ENCODE measurements at regions not wholly inside any gene's neighbourhood (a gene's known extent, or its start where the extent isn't known, plus 50 kb on each side); places are given as distances from the start of the nearest gene placed in this dataset.
A peak's percentile ranks its signal among the peaks of the same experiment; 100 is the strongest.

DNA sequence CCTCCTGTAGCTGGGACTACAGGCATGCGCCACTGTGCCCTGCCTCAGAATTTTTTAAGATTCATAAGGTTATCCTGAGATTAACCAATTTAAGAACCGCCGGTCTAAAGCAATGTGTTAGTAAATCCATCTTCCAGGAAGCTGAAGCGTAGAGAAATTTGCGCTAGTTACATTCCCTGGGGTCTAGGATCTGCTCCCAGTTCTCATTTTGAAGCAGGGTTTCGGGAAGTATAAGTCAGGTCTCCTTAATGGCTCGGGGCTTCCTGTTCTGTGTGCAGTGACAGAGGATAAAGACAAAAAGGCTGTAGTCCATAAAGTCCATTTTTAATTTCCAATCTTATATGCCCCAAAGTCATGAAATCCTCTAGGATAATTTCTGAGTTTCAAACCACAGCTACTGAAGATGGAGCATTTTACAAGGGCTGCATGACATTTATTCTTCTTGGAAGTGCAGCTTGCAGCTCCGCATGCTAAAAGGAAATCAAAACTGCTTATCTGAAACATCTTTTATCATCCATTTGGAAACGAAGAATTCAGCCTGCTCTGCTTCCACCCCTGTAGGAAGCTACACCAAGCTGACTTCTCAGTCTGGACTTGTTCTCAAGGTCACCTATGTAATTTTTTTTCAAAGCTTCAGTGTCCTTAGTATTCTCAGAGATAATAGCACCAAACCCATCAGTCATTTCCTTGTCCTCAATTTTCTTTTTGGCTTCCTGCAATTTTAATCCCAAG is 326.1 kb downstream of the PRL start:
- no peak for DNase-seq (ENCODE audit: low read depth in 1 of 2, low spot score in 2 of 2)
- H3K36me3 ChIP-seq, result no peaks in the 10 kb centered on the region
- no peak overlapping the region for H3K27ac ChIP-seq
- H3K4me1 ChIP-seq (replicated peaks), result no peaks in the 10 kb centered on the region
- H3K4me3 ChIP-seq, result no peak overlapping the region
- no peaks in the 10 kb centered on the region for H3K27me3 ChIP-seq (replicated peaks)
- no peaks in the 10 kb centered on the region for H3K9me3 ChIP-seq (replicated peaks)

DNA sequence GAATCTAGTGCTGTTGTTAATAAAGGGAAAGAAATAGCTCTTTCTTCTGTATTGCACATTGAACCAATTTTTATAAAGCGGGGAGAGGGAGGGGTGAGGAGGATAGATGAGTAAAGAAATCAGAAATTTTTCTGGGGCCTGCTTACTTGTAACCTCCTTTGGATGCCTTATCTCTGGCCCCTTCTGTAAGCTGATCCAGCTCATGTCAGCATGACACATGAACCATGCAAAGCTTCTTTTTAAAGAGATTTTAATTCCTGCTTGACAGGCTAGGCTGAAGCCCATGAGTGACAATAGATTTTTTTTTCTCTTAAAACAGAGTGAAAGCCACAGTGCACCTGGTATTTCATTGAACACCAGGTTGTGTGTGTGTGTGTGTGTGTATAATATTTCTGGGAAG is 325.3 kb downstream of the PRL start:
- no peak overlapping the region for H3K27ac ChIP-seq
- no peak overlapping the region for H3K4me3 ChIP-seq
- no peaks in the 10 kb centered on the region for H3K36me3 ChIP-seq
- H3K9me3 ChIP-seq (replicated peaks), result no peaks in the 10 kb centered on the region
- no peaks in the 10 kb centered on the region for H3K4me1 ChIP-seq (replicated peaks)
- H3K27me3 ChIP-seq (replicated peaks), result no peaks in the 10 kb centered on the region
- no peak for DNase-seq (ENCODE audit: low read depth in 1 of 2, low spot score in 2 of 2)

DNA sequence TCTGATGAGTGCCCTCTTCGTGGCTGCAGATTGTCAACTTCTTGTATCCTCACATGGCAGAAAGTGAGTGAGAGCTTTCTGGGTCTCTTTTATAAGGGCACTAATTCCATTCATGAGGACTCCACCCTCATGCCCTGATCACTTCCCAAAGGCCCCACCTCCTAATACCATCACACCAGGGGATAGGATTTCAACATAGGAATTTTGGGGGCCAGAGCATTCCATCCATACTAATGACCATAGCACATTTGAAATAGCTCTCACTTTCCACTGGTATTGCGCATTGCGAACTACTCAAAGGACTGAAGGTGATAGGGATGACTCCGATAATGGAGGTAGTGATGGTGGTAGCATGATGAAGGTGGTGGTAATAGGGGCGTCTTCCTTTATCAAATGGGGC is 324.3 kb downstream of the PRL start:
- DNase-seq (ENCODE audit: low read depth in 1 of 2, low spot score in 2 of 2), result no peak
- Histone ChIP-seq H3K4me3 (no peak overlapping the region), H3K36me3 (no peaks in the 10 kb centered on the region), H3K27ac (no peak overlapping the region), H3K9me3 (replicated peaks) (no peaks in the 10 kb centered on the region), H3K4me1 (replicated peaks) (no peaks in the 10 kb centered on the region), H3K27me3 (replicated peaks) (no peaks in the 10 kb centered on the region)

DNA sequence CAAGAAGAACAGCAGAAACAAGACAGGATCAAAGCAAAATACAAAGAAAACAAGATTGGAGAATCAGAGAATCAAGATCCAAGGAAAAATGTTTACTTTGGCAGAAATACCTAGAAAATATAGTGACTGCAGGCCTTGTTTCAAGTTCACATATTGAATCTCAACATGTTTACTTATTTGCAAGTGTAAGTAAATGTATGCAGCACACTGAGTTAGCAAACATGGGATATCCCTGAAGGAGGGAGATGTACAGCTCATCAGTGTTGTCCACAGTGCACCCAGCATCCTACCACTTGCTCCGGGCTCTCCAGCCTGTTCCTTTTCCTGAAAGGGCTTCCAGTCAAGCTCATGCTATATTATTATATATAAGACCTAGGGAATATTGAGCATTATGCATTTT is 319.5 kb downstream of the PRL start:
- H3K27me3 ChIP-seq (replicated peaks), result no peaks in the 10 kb centered on the region
- no peaks in the 10 kb centered on the region for H3K36me3 ChIP-seq
- no peak for DNase-seq (ENCODE audit: low read depth in 1 of 2, low spot score in 2 of 2)
- no peak overlapping the region for H3K27ac ChIP-seq
- no peaks in the 10 kb centered on the region for H3K4me1 ChIP-seq (replicated peaks)
- no peaks in the 10 kb centered on the region for H3K9me3 ChIP-seq (replicated peaks)
- H3K4me3 ChIP-seq, result no peak overlapping the region

DNA sequence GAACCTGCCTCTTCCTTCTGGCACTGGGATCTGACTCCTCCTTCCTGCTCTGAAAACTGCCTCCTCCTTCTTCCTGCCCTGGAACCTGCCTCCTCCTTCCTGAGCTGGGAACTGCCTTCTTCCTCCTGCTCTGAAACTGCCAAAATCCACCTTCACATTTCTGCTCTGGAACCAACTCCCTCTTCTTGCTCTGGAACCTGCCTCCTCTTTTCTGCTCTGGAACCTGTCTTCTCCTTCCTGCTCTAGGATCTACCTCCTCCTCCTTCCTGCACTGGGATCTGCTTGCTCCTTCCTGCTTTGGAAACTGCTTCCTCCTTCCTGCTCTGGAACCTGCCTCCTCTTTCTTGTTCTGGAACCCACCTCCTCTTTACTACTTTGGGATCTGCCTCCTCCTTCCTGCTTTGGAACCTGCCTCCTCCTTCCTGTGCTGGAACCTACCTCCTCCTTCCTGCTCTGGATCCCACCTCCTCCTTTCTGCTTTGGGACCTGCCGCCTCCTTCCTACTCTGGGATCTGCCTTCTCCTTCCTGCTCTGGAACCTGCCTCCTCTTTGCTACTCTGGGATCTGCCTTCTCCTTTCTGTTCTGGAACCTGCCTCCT is 315.5 kb downstream of the PRL start:
- Histone ChIP-seq H3K4me3 (no peak overlapping the region), H3K9me3 (replicated peaks) (no peaks in the 10 kb centered on the region), H3K36me3 (no peaks in the 10 kb centered on the region), H3K27ac (no peak overlapping the region), H3K4me1 (replicated peaks) (peaks cover under 1% of the 10 kb centered on the region; the same call in 1 of the 2 replicates), H3K27me3 (replicated peaks) (no peaks in the 10 kb centered on the region)
- DNase-seq (ENCODE audit: low read depth in 1 of 2, low spot score in 2 of 2), result no peak

DNA sequence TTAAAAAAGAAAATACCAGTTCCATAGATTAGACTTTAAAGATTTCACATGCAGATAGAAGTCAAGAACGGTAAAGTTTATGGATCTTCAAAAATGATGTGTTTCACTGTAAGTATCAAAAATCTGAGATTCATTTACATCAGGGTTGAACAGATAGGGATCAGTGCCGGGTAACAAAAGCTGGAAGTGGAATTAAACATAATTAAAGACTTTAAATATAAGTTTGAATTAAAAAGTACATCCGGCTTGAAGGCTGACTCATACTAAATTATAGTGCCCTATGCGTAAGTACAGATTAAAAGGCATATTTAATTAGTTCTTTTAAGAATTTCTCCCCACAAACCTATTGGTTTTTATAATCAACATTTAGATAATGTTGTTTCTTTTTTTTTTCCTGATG is 312.7 kb downstream of the PRL start:
- peaks cover 18% of the 10 kb centered on the region for H3K4me1 ChIP-seq (replicated peaks)
- DNase-seq (ENCODE audit: low read depth in 1 of 2, low spot score in 2 of 2), result no peak
- H3K27ac ChIP-seq, result no peak overlapping the region
- no peaks in the 10 kb centered on the region for H3K9me3 ChIP-seq (replicated peaks)
- H3K36me3 ChIP-seq, result no peaks in the 10 kb centered on the region
- H3K27me3 ChIP-seq (replicated peaks), result no peaks in the 10 kb centered on the region
- no peak overlapping the region for H3K4me3 ChIP-seq

DNA sequence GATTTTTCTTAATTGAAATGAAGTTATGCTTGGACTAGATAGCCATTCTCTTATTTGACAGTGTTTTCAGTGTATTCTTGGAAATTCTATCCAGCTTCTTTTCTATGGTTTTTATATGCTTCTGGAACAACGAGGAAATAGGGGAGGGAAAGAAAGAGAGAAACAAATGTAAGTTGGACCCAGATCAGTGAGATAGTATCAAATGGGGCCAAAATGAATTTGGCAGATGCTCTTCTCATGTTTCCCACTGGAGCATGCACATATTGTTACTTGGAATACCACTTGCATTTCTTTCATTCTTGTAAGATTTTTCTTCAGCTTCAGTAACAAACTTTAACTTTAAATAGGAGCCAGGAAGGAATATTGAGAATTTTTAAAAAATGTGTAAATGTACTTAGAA is 312.3 kb downstream of the PRL start:
- Histone ChIP-seq H3K9me3 (replicated peaks) (no peaks in the 10 kb centered on the region), H3K27me3 (replicated peaks) (no peaks in the 10 kb centered on the region), H3K27ac (no peak overlapping the region), H3K4me3 (no peak overlapping the region), H3K36me3 (no peaks in the 10 kb centered on the region), H3K4me1 (replicated peaks) (peaks cover 18% of the 10 kb centered on the region)
- no peak for DNase-seq (ENCODE audit: low read depth in 1 of 2, low spot score in 2 of 2)

DNA sequence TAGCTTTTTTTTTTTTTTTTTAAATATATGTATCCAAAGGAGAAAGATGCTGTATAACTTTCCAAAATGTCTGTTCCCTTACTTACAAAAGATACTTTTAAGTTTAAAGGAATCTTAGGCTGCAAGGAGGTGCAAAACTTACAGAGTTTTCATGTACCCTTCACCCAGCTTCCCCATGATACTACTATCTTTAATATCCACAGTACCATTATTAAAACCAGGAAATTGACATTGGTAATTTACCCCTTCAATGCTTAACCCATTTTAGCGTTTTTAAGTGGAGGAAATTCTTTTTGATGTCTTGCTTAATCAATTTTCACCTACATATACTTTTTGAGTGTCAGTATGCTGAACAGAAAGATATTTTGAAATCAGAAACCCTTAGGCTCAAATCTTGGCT is 310.9 kb downstream of the PRL start:
- Histone ChIP-seq H3K9me3 (replicated peaks) (no peaks in the 10 kb centered on the region), H3K27me3 (replicated peaks) (no peaks in the 10 kb centered on the region), H3K36me3 (no peaks in the 10 kb centered on the region), H3K4me1 (replicated peaks) (peaks cover 18% of the 10 kb centered on the region), H3K27ac (no peak overlapping the region), H3K4me3 (no peak overlapping the region)
- no peak for DNase-seq (ENCODE audit: low read depth in 1 of 2, low spot score in 2 of 2)

DNA sequence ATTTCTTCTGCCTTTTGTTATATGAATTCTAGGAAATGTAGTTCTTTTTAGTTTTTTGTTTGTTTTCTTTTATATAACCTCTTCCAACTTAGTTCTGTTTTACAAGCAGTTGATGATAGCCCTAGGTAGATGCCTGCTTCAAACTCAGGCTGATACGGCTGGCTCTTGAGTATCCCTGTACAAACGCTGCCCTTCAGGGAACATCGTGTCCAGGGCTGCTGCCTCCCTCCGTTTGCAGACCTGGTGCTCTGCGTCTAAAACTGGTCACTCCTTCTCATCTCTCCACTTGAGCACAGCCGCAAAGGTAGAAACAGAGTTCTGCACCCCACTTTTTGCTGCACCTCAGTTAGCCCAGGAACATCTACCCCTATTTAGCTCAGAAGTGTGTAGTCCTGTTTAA is 310.1 kb downstream of the PRL start:
- no peak for DNase-seq (ENCODE audit: low read depth in 1 of 2, low spot score in 2 of 2)
- Histone ChIP-seq H3K27me3 (replicated peaks) (no peaks in the 10 kb centered on the region), H3K9me3 (replicated peaks) (no peaks in the 10 kb centered on the region), H3K36me3 (no peaks in the 10 kb centered on the region), H3K27ac (peak overlapping the region; percentile 68), H3K4me3 (no peak overlapping the region), H3K4me1 (replicated peaks) (peaks cover 20% of the 10 kb centered on the region)

DNA sequence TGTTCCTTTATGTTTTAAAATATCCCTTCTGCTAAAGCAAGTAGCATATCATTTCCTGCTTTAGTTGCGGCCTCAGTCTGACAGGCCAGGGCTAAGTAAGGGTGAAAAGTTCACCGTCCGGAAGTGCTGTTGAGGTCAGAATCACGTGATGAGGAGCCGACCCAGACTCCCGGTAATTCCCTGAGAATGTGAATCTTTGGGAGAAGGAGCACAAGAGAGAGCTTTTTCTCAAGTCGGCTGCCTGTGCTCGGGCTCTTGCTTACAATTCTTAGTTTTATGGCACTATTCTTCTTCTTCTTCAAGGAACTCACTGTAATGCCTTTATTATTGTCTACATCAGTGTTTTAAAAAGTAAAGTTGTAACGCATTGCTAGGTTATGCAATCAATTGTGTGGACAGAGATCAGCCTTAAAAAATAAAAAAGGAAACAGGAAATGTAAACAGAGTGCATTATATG is 309.3 kb downstream of the PRL start:
- H3K27me3 ChIP-seq (replicated peaks), result no peaks in the 10 kb centered on the region
- H3K36me3 ChIP-seq, result no peaks in the 10 kb centered on the region
- DNase-seq (ENCODE audit: low read depth in 1 of 2, low spot score in 2 of 2), result peak; percentile 86 to 87
- H3K4me3 ChIP-seq, result no peak overlapping the region
- H3K27ac ChIP-seq, result peak overlapping the region; percentile 68
- H3K4me1 ChIP-seq (replicated peaks), result peaks cover 28% of the 10 kb centered on the region
- H3K9me3 ChIP-seq (replicated peaks), result no peaks in the 10 kb centered on the region

DNA sequence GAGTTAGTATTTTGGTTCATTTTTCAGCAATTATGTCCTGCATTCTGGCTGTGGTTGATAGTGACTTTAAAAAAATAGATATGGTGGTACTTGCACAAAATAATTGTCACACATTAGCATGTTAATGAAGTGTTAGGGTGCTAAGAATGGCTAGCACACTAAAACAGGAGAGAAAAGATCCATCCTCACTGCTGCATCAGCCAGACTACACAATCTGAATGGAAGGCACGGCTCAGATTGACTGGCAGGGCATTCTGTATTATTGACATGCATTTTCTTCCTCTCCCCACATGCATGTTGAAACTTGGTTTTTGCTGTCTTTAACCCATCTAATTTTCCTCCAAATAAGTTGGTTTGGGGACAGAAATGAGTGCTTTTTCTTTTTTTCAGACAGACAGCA is 306.3 kb downstream of the PRL start:
- Histone ChIP-seq H3K27me3 (replicated peaks) (no peaks in the 10 kb centered on the region), H3K27ac (no peak overlapping the region), H3K9me3 (replicated peaks) (no peaks in the 10 kb centered on the region), H3K4me3 (no peak overlapping the region), H3K4me1 (replicated peaks) (peaks cover 31% of the 10 kb centered on the region), H3K36me3 (no peaks in the 10 kb centered on the region)
- DNase-seq (ENCODE audit: low read depth in 1 of 2, low spot score in 2 of 2), result no peak

DNA sequence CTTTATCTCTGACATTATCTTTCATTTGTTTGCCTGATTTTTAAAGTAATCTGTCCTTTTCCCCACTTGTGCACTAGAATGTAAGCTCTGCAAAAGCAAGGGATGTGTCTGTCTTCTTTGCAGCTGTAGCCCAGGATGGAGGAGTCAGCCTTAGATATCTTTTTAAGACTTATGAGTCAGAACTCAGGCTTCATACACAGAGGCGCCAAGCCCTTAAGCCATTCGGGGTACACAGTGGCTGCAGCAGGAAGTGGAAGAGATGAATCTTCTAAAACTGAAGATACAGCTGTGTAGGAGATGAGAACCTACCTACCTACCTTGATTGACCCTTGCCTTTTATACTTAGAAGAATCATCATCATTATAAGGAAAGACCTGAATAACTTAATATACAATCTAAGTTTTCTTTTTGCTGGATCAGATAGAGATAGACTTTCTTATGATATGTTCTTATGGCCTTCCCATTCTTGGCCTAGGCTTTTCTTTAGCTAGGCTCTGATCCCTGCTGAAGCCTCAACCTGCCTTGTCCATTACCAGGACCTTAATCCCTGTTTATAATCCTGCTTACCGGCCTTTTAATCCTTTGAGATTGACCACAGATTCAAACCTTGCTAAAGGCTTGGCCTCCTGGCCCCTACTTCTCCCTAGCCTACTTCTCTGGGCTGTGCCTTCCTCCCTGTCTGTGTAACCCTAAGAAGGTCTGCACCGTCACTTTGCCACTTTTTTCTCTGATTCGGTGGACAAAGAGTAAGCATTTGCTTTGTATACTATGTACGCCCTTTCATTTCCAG is 304.5 kb downstream of the PRL start:
- peak; percentile 42 to 48 for DNase-seq (ENCODE audit: low read depth in 1 of 2, low spot score in 2 of 2)
- H3K4me3 ChIP-seq, result no peak overlapping the region
- peak overlapping the region; percentile 37 for H3K27ac ChIP-seq
- no peaks in the 10 kb centered on the region for H3K36me3 ChIP-seq
- no peaks in the 10 kb centered on the region for H3K27me3 ChIP-seq (replicated peaks)
- no peaks in the 10 kb centered on the region for H3K9me3 ChIP-seq (replicated peaks)
- H3K4me1 ChIP-seq (replicated peaks), result peaks cover 24% of the 10 kb centered on the region

DNA sequence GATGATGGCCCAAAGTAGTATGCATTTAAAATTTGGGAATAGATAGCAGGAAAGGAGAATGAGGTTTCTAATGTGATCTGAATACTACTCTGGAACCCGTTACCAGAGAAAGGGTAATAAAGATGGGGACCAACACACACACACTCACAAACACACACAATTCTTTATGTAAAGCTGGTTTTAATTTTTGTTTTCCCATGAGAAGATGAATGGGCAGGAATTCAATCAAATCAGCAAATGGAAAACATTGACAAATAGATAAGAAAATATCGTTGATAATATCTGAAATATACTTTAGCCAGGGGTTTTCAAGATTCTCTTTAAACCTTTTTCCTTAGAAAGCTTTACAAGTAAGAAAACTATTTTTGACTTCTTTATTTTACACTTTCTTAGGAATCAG is 303.0 kb downstream of the PRL start:
- Histone ChIP-seq H3K27ac (no peak overlapping the region), H3K27me3 (replicated peaks) (no peaks in the 10 kb centered on the region), H3K4me3 (no peak overlapping the region), H3K9me3 (replicated peaks) (no peaks in the 10 kb centered on the region), H3K4me1 (replicated peaks) (peaks cover 30% of the 10 kb centered on the region), H3K36me3 (no peaks in the 10 kb centered on the region)
- DNase-seq (ENCODE audit: low read depth in 1 of 2, low spot score in 2 of 2), result no peak

DNA sequence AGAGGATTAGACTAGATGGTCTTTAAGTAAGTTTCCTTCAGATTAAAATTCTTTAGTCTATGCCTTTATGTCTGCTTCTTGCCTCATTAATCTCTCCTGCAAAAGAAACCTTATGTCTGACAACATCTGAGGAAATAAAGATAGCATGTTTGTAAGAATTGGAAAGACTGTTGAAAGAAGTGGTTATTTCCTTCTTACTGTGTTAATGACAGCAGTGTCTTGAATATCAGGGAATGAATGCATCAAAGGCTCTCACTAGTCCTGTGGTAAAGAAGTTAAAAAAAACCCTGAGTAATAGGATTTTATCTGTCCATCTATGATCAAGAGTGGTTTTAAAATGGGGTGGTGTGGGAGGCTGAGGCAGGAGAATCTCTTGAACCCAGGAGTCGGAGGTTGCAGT is 302.0 kb downstream of the PRL start:
- Histone ChIP-seq H3K36me3 (no peaks in the 10 kb centered on the region), H3K27ac (no peak overlapping the region), H3K4me3 (no peak overlapping the region), H3K9me3 (replicated peaks) (no peaks in the 10 kb centered on the region), H3K4me1 (replicated peaks) (peaks cover 37% of the 10 kb centered on the region), H3K27me3 (replicated peaks) (no peaks in the 10 kb centered on the region)
- no peak for DNase-seq (ENCODE audit: low read depth in 1 of 2, low spot score in 2 of 2)

All from SJSA1 (cell line).